ENCODE measurements at regions not wholly inside any gene's neighbourhood (a gene's known extent, or its start where the extent isn't known, plus 50 kb on each side); places are given as distances from the start of the nearest gene placed in this dataset.

DNA sequence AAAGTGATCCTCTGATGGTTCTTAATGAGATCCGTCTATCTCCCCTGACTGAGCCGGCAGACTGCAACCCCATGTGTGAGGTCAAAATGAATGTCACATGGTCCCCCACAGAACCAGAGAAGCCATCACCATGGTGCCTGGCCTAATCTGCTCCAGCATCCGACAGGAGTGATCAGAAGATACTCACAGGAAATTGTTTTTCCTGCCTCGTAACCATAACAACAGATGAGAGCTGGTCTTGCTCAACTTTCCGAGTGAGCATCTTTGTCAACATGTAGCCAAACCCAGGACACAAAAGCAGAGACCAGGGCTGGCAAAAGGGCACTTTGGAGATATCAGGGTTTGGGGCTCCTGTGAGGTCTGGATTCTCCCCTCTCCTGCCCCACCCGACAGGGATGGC, 72.1 kb upstream of the C14orf180 start:
- TF ChIP-seq, protein P1, sequence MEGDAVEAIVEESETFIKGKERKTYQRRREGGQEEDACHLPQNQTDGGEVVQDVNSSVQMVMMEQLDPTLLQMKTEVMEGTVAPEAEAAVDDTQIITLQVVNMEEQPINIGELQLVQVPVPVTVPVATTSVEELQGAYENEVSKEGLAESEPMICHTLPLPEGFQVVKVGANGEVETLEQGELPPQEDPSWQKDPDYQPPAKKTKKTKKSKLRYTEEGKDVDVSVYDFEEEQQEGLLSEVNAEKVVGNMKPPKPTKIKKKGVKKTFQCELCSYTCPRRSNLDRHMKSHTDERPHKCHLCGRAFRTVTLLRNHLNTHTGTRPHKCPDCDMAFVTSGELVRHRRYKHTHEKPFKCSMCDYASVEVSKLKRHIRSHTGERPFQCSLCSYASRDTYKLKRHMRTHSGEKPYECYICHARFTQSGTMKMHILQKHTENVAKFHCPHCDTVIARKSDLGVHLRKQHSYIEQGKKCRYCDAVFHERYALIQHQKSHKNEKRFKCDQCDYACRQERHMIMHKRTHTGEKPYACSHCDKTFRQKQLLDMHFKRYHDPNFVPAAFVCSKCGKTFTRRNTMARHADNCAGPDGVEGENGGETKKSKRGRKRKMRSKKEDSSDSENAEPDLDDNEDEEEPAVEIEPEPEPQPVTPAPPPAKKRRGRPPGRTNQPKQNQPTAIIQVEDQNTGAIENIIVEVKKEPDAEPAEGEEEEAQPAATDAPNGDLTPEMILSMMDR (conservative IDR thresholded peaks at IDR 0.05; ENCODE audit: low read depth, low read length) = no peak
- TF ChIP-seq EZH2 (IDR thresholded peaks at IDR 0.05; ENCODE audit: borderline replicate concordance, low read depth, low read length, poor library complexity, severe bottlenecking) = no peak
